ENCODE measurements at regions not wholly inside any gene's neighbourhood (a gene's known extent, or its start where the extent isn't known, plus 50 kb on each side); places are given as distances from the start of the nearest gene placed in this dataset.

DNA sequence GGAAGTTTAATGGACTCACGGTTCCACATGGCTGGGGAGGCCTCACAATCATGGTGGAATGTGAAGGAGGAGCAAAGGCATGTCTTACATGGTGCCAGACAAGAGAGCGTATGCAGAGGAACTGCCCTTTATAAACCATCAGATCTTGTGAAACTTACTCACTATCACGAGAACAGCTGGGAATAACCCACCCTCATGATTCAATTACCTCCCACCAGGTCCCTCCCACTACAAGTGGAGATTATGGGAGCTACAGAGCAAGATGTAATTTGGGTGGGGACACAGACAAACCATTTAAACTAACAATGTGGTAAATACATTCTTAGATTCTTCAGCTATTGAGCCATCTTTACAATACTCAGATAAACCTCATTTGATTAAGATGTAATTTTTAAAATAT lies 176.1 kb downstream of the SH3BP4 start:
- intact Hi-C loops (cut with DNase I; ENCODE audit: low total_unique reads) = no loop called here
- Histone ChIP-seq H3K27me3 (no peaks in the 10 kb centered on the region), H3K4me1 (no peaks in the 10 kb centered on the region), H3K27ac (no peak overlapping the region), H3K36me3 (ENCODE audit: low read depth, missing control alignments) (no peaks in the 10 kb centered on the region), H3K4me3 (no peak overlapping the region), H3K9me3 (no peaks in the 10 kb centered on the region)
- WGBS, 2 donors = 74 to 97% methylated on average over 3 of the region's 3 CpGs
- no peak for DNase-seq
- TF ChIP-seq, protein P1, sequence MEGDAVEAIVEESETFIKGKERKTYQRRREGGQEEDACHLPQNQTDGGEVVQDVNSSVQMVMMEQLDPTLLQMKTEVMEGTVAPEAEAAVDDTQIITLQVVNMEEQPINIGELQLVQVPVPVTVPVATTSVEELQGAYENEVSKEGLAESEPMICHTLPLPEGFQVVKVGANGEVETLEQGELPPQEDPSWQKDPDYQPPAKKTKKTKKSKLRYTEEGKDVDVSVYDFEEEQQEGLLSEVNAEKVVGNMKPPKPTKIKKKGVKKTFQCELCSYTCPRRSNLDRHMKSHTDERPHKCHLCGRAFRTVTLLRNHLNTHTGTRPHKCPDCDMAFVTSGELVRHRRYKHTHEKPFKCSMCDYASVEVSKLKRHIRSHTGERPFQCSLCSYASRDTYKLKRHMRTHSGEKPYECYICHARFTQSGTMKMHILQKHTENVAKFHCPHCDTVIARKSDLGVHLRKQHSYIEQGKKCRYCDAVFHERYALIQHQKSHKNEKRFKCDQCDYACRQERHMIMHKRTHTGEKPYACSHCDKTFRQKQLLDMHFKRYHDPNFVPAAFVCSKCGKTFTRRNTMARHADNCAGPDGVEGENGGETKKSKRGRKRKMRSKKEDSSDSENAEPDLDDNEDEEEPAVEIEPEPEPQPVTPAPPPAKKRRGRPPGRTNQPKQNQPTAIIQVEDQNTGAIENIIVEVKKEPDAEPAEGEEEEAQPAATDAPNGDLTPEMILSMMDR (IDR thresholded peaks at IDR 0.05) = no peak
- TF ChIP-seq POLR2A (IDR thresholded peaks at IDR 0.05) = no peak

- DNase-seq = no peak
- no peaks in the 10 kb centered on the region for H3K4me1 ChIP-seq
- intact Hi-C loops (cut with DNase I; ENCODE audit: low total_unique reads) = loop anchor here (10.0 kb wide), 1 partner anchor 455 kb away; no protein-coding TSS in a partner anchor
- no peak overlapping the region for H3K4me3 ChIP-seq
- no peaks in the 10 kb centered on the region for H3K9me3 ChIP-seq
- WGBS, 2 donors = 73 to 91% methylated on average over 5 of the region's 5 CpGs
- H3K27me3 ChIP-seq = no peaks in the 10 kb centered on the region
- TF ChIP-seq POLR2A (IDR thresholded peaks at IDR 0.05) = no peak
- TF ChIP-seq, protein P1 (IDR thresholded peaks at IDR 0.05) = no peak
- H3K27ac ChIP-seq = no peak overlapping the region
- no peaks in the 10 kb centered on the region for H3K36me3 ChIP-seq (ENCODE audit: low read depth, missing control alignments)
Observed at GRCh38 chr2:235129850-235130249, 178.0 kb downstream of the SH3BP4 start.

DNA sequence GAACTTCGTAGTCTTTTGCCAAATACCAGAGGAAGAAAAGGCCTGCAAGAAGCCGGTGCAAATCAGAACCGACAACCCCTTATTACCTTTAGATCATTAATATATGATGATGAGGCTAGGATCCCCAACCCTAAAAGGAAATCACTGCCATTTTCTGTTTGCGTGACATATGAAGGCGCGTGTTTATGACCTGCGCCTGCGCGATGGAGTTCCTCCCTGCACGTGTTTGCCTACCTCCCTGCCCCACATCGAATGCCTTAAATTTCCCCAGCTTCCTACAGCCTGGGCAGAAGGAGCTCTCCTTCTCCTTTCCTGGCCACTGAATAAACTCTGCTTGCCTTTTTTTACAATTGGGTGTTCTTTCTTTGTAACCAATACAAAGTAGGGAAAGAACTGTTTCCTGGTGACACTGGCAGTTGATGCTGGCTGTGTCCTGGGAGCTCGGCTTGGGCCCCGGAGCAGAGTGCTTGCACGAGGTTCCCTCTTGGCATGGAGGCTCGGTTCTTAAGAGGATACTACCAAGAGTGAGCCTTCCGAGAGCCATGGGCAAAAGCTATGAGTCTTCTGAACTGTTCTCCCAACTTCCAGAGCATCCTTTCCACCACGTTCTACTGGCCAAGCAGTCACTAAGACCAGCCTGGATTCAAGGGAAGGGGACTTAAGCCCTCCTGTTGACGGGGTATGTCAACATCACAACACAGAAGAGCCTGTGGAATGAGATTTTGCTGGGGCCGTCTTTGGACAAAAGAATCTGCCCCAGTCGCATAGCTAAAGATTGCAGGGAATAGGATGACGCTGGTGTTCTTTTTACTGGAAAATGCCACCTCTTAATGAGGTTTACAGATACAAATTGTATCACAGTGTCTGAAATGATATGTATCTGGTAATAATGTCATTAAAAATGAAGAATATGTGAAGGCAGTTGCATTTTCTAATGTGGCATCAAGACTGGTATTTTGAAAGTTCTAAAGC lies 179.8 kb downstream of the SH3BP4 start:
- Histone ChIP-seq H3K9me3 (no peaks in the 10 kb centered on the region), H3K27me3 (no peaks in the 10 kb centered on the region), H3K27ac (no peak overlapping the region), H3K36me3 (ENCODE audit: low read depth, missing control alignments) (no peaks in the 10 kb centered on the region), H3K4me3 (no peak overlapping the region), H3K4me1 (no peaks in the 10 kb centered on the region)
- 60 to 82% methylated on average over 20 to 21 of the region's 21 CpGs for WGBS, 2 donors
- intact Hi-C loops (cut with DNase I; ENCODE audit: low total_unique reads) = loop anchor here (10.0 kb wide), 1 partner anchor 453 kb away; no protein-coding TSS in a partner anchor
- TF ChIP-seq POLR2A (IDR thresholded peaks at IDR 0.05) = no peak
- TF ChIP-seq, protein P1 (IDR thresholded peaks at IDR 0.05) = no peak
- DNase-seq = no peak

DNA sequence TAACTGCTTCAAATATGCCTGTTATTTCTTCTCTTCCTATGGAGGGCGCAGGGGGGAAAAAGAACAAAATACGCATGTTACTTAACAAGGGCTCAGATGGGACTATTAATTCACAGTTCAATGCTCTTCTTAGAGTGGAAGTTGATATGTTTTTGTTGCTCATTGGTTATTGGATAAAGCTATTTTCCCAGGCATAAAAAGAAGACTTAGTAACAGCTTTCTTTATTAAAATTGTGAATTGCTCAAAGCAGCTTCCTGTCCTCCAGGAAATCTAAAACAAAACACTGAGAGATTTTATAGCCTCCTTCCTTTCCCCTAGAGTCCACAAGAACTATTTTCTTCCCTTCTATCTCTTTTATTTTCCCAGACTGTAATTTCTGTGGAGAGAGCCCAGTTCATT lies 180.8 kb downstream of the SH3BP4 start:
- H3K9me3 ChIP-seq = no peaks in the 10 kb centered on the region
- H3K4me1 ChIP-seq = no peaks in the 10 kb centered on the region
- H3K27me3 ChIP-seq = no peaks in the 10 kb centered on the region
- no peak for DNase-seq
- H3K36me3 ChIP-seq (ENCODE audit: low read depth, missing control alignments) = no peaks in the 10 kb centered on the region
- TF ChIP-seq, protein P1 (IDR thresholded peaks at IDR 0.05) = no peak
- TF ChIP-seq POLR2A (IDR thresholded peaks at IDR 0.05) = no peak
- intact Hi-C loops (cut with DNase I; ENCODE audit: low total_unique reads) = loop anchor here (10.0 kb wide), 1 partner anchor 452 kb away; no protein-coding TSS in a partner anchor
- WGBS, 2 donors = 87 to 92% methylated on average over 2 of the region's 2 CpGs
- no peak overlapping the region for H3K4me3 ChIP-seq
- H3K27ac ChIP-seq = no peak overlapping the region

Data from testis (tissue), 2 donors.